Prostate gland (tissue), 2 donors: ENCODE measurements at regions not wholly inside any gene's neighbourhood (a gene's known extent, or its start where the extent isn't known, plus 50 kb on each side); places are given as distances from the start of the nearest gene placed in this dataset.

Experiments used
- DNase-seq: peaks from one replicate; pipeline ENCODE4 v3.0.0-alpha.2; 2019; ENCODE audit warnings: low spot score
- H3K27ac ChIP-seq, 2 donors: fragments of 200-600 bp; sonication (generic); 2 replicates each; pipeline ENCODE4 v1.5.1; 2017 to 2019
- H3K27me3 ChIP-seq: fragments of 200-600 bp; sonication (generic); replicated peaks from 2 replicates; pipeline ENCODE4 v1.5.1; 2019; ENCODE audit not compliant: insufficient read depth
- H3K36me3 ChIP-seq, 2 donors: fragments of 200-600 bp; sonication (generic); 1 replicate in 1 of 2; 2 replicates in 1 of 2; pipeline versions ENCODE4 v1.5.1 to v1.8.1; 2017 to 2019
- H3K4me1 ChIP-seq: fragments of 200-600 bp; sonication (generic); replicated peaks from 2 replicates; pipeline ENCODE4 v1.5.1; 2019
- H3K4me3 ChIP-seq, 2 donors: fragments of 200-600 bp; sonication (generic); 2 replicates each; pipeline ENCODE4 v1.5.1; 2017 to 2019
- H3K9me3 ChIP-seq: fragments of 200-600 bp; sonication (generic); 2 replicates; pipeline ENCODE4 v1.5.1; 2017
- CTCF ChIP-seq, 4 experiments: fragments of 200-600 bp in 2 of 4; fragments of 450-650 bp in 2 of 4; sonication (generic) in 2 of 4; IDR thresholded peaks; 1 replicate in 3 of 4; 2 replicates in 1 of 4; pipeline ENCODE4 v1.5.1; 2016 to 2019; ENCODE audit warnings: antibody characterized with exemption in 4 of 4, mild to moderate bottlenecking in 2 of 4, moderate library complexity in 2 of 4
- POLR2A ChIP-seq: fragments of 450-650 bp; IDR thresholded peaks from one replicate; pipeline ENCODE4 v1.6.1; 2016; ENCODE audit warnings: antibody characterized with exemption, mild to moderate bottlenecking
- POLR2AphosphoS5 ChIP-seq: sonication (generic); formaldehyde crosslinking; IDR thresholded peaks from one replicate; pipeline ENCODE4 v1.6.1; 2017; ENCODE audit warnings: antibody characterized with exemption
- WGBS: methylation state at CpG from one replicate; pipeline ENCODE4 v1.1.5; 2018; 5-methylcytosine and 5-hydroxymethylcytosine counted together
- intact Hi-C: fragments of 100-400 bp; cut with DNase I; formaldehyde crosslinking; loops from one replicate; pipeline ENCODE4 v1.14.2; 2022

GRCh38 chr17:34817252-34818035 lies 143.8 kb downstream of the CCT6B start:
- TF ChIP-seq CTCF (IDR thresholded peaks at IDR 0.05) (no peak), POLR2A (no peak), POLR2AphosphoS5 (no peak)
- no peaks in the 10 kb centered on the region for H3K36me3 ChIP-seq
- no peak overlapping the region for H3K4me3 ChIP-seq
- DNase-seq, result no peak
- no peaks in the 10 kb centered on the region for H3K27me3 ChIP-seq
- 86% methylated on average over 8 of the region's 8 CpGs for WGBS
- no peak overlapping the region for H3K27ac ChIP-seq
- no peaks in the 10 kb centered on the region for H3K4me1 ChIP-seq
- no peaks in the 10 kb centered on the region for H3K9me3 ChIP-seq
- intact Hi-C loops, result no loop called here

- Histone ChIP-seq H3K27me3 (no peaks in the 10 kb centered on the region), H3K9me3 (no peaks in the 10 kb centered on the region), H3K4me3 (no peak overlapping the region), H3K36me3 (no peaks in the 10 kb centered on the region), H3K4me1 (no peaks in the 10 kb centered on the region), H3K27ac (no peak overlapping the region)
- intact Hi-C loops, result no loop called here
- no peak for TF ChIP-seq POLR2AphosphoS5
- TF ChIP-seq CTCF (IDR thresholded peaks at IDR 0.05), result no peak
- TF ChIP-seq POLR2A, result no peak
- 26% methylated on average over 5 of the region's 5 CpGs for WGBS
- DNase-seq, result no peak
These were observed 144.4 kb downstream of the CCT6B start for GRCh38 chr17:34816848-34817247.

- Histone ChIP-seq H3K27ac (no peak overlapping the region), H3K9me3 (no peaks in the 10 kb centered on the region), H3K27me3 (no peaks in the 10 kb centered on the region), H3K4me3 (no peak overlapping the region), H3K4me1 (no peaks in the 10 kb centered on the region), H3K36me3 (no peaks in the 10 kb centered on the region)
- WGBS, result 73% methylated on average over 5 of the region's 5 CpGs
- intact Hi-C loops, result no loop called here
- DNase-seq, result no peak
- no peak for TF ChIP-seq CTCF (IDR thresholded peaks at IDR 0.05)
- TF ChIP-seq POLR2AphosphoS5, result no peak
- TF ChIP-seq POLR2A, result no peak
These were observed 148.0 kb downstream of the CCT6B start for GRCh38 chr17:34813290-34813689.

GRCh38 chr17:34811561-34811960 lies 149.7 kb downstream of the CCT6B start:
- Histone ChIP-seq H3K36me3 (no peaks in the 10 kb centered on the region), H3K9me3 (no peaks in the 10 kb centered on the region), H3K27me3 (no peaks in the 10 kb centered on the region), H3K4me1 (no peaks in the 10 kb centered on the region), H3K4me3 (no peak overlapping the region), H3K27ac (no peak overlapping the region)
- intact Hi-C loops, result no loop called here
- whole genome bisulfite sequencing, result 53% methylated on average over 5 of the region's 5 CpGs
- no peak for TF ChIP-seq POLR2A
- no peak for TF ChIP-seq POLR2AphosphoS5
- no peak for TF ChIP-seq CTCF (IDR thresholded peaks at IDR 0.05)
- DNase-seq, result no peak

- Histone ChIP-seq H3K4me3 (no peak overlapping the region), H3K27me3 (peaks cover 3% of the 10 kb centered on the region), H3K36me3 (no peaks in the 10 kb centered on the region), H3K4me1 (no peaks in the 10 kb centered on the region), H3K9me3 (no peaks in the 10 kb centered on the region), H3K27ac (no peak overlapping the region)
- intact Hi-C loops, result no loop called here
- no peak for TF ChIP-seq POLR2A
- no peak for TF ChIP-seq CTCF (IDR thresholded peaks at IDR 0.05)
- TF ChIP-seq POLR2AphosphoS5, result no peak
- 71% methylated on average over 1 of the region's 1 CpG for WGBS
- DNase-seq, result no peak
These were observed 160.6 kb downstream of the CCT6B start for GRCh38 chr17:34800661-34801060.
